Smooth muscle cell (in vitro differentiated cells): ENCODE measurements at regions not wholly inside any gene's neighbourhood (a gene's known extent, or its start where the extent isn't known, plus 50 kb on each side); places are given as distances from the start of the nearest gene placed in this dataset.

Source experiments
- DNase-seq: peaks from one replicate; lab custom pipeline; 2025; ENCODE audit not compliant: unreplicated experiment; lab: John Stamatoyannopoulos, UW
- H2AFZ ChIP-seq: fragments of 200-600 bp; sonication (generic); 2 replicates; pipeline ENCODE4 v1.6.0; 2016; ENCODE audit warnings: antibody characterized with exemption, low read depth, mild to moderate bottlenecking
- H3F3A ChIP-seq: fragments of 200-600 bp; sonication (generic); 2 replicates; pipeline ENCODE4 v1.6.0; 2017; ENCODE audit warnings: antibody characterized with exemption, low read depth
- H3K27ac ChIP-seq: fragments of 200-600 bp; sonication (generic); 2 replicates; pipeline ENCODE4 v1.5.1; 2016; ENCODE audit warnings: low read depth, mild to moderate bottlenecking
- H3K27me3 ChIP-seq: fragments of 200-600 bp; sonication (generic); 2 replicates; pipeline ENCODE4 v1.6.1; 2016; ENCODE audit warnings: low read depth, mild to moderate bottlenecking
- H3K36me3 ChIP-seq: fragments of 200-600 bp; sonication (generic); 2 replicates; pipeline ENCODE4 v1.5.1; 2016; ENCODE audit warnings: low read depth
- H3K4me1 ChIP-seq: fragments of 200-600 bp; sonication (generic); 2 replicates; pipeline ENCODE4 v1.5.1; 2016; ENCODE audit warnings: low read depth
- H3K4me2 ChIP-seq: fragments of 200-600 bp; sonication (generic); 2 replicates; pipeline ENCODE4 v1.6.0; 2016; ENCODE audit warnings: mild to moderate bottlenecking
- H3K4me3 ChIP-seq: fragments of 200-600 bp; sonication (generic); 2 replicates; pipeline ENCODE4 v1.5.1; 2016; ENCODE audit warnings: mild to moderate bottlenecking
- H3K79me2 ChIP-seq: fragments of 200-600 bp; sonication (generic); 2 replicates; pipeline ENCODE4 v1.6.0; 2016; ENCODE audit warnings: low read depth, mild to moderate bottlenecking
- H3K9ac ChIP-seq: fragments of 200-600 bp; sonication (generic); 2 replicates; pipeline ENCODE4 v1.6.0; 2016; ENCODE audit warnings: low read depth
- H3K9me3 ChIP-seq: fragments of 200-600 bp; sonication (generic); replicated peaks from 2 replicates; pipeline ENCODE4 v1.5.1; 2016; ENCODE audit warnings: low read depth
- H4K20me1 ChIP-seq: fragments of 200-600 bp; sonication (generic); 2 replicates; pipeline ENCODE4 v1.6.0; 2016; ENCODE audit warnings: low read depth
- WGBS: methylation state at CpG from one replicate; pipeline ENCODE4 v1.1.7; 2016; ENCODE audit warnings: low lambda C conversion rate; 5-methylcytosine and 5-hydroxymethylcytosine counted together
- TF ChIP-seq, protein P1 (sequence below): fragments of 200-600 bp; sonication (generic); IDR thresholded peaks from 2 replicates; pipeline ENCODE4 v1.5.1; 2017; ENCODE audit warnings: borderline replicate concordance, mild to moderate bottlenecking, antibody characterized with exemption; ENCODE audit not compliant: insufficient read depth, poor library complexity, severe bottlenecking

DNA sequence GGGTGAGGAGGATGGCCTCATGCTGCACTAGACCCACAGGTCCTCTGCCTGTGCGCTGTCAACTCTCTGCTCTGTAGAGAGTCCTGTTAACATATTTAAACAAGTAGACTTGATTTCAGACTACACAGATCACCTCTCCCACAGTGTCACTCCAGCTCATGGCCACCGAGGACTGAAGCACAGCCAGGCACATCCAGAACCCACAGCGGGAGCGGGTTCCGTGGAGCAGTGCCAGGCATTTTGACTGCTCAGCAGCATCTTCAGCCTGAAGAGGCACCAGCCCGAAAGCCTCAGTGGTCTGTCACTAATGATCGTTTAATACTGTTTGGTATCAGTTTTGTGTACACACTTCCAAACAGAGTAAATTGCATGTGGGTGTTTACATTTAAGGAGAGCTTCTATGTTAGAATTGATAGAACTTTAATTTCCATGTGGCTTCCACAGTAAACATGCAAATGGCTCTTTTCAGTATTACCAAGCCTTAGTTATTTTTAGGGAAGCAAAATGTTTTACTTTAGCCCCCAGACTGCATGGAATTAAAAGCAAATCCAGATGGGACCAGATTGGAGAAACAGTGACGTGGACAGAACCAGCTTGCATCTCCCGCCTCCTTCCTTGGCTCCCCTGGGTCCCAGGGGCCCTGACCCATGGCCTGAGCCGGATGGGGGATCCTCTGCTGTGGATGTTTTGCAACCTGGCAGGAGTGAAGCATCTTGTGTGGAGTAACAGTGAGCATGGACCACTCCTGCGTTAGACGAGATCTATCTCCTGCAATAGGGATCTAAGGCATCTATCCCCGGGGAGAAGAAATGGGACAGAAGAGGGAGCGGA lies 196.7 kb upstream of the CDH4 start:
- TF ChIP-seq, protein P1, sequence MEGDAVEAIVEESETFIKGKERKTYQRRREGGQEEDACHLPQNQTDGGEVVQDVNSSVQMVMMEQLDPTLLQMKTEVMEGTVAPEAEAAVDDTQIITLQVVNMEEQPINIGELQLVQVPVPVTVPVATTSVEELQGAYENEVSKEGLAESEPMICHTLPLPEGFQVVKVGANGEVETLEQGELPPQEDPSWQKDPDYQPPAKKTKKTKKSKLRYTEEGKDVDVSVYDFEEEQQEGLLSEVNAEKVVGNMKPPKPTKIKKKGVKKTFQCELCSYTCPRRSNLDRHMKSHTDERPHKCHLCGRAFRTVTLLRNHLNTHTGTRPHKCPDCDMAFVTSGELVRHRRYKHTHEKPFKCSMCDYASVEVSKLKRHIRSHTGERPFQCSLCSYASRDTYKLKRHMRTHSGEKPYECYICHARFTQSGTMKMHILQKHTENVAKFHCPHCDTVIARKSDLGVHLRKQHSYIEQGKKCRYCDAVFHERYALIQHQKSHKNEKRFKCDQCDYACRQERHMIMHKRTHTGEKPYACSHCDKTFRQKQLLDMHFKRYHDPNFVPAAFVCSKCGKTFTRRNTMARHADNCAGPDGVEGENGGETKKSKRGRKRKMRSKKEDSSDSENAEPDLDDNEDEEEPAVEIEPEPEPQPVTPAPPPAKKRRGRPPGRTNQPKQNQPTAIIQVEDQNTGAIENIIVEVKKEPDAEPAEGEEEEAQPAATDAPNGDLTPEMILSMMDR: no peak
- H3K4me2 ChIP-seq: no peak overlapping the region
- no peak overlapping the region for H3K27ac ChIP-seq
- H3K4me1 ChIP-seq: no peaks in the 10 kb centered on the region
- no peaks in the 10 kb centered on the region for H3K9me3 ChIP-seq
- no peaks in the 10 kb centered on the region for H4K20me1 ChIP-seq
- H3K9ac ChIP-seq: no peak overlapping the region
- H3K27me3 ChIP-seq: peaks cover 3% of the 10 kb centered on the region
- no peak overlapping the region for H2AFZ ChIP-seq
- no peak for DNase-seq
- H3K4me3 ChIP-seq: no peak overlapping the region
- no peaks in the 10 kb centered on the region for H3K36me3 ChIP-seq
- 93% methylated on average over 14 of the region's 14 CpGs for WGBS
- H3K79me2 ChIP-seq: no peaks in the 10 kb centered on the region
- H3F3A ChIP-seq: no peaks in the 10 kb centered on the region

DNA sequence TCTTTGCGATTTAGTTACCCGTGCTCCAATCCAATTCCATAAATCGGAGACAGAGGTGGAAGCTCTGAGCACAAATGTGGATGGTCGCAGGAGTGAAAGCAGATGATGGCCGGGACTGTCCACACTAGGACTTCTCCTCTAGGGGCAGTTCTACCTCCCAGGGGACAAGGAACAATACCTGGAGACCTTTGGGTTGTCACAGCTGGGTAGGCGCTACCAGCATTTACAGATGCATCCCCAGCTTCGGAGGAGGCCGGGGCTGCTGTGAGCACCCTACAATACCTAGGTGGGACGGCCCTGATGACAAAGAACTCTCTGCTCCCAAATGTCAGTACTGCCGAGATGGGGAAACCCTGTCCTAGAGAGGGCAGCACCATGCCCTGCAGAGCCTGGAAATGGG lies 195.9 kb upstream of the CDH4 start:
- no peaks in the 10 kb centered on the region for H3K79me2 ChIP-seq
- TF ChIP-seq, protein P1: no peak
- H3K27ac ChIP-seq: no peak overlapping the region
- H2AFZ ChIP-seq: no peak overlapping the region
- H3F3A ChIP-seq: no peaks in the 10 kb centered on the region
- H3K9ac ChIP-seq: no peak overlapping the region
- WGBS: 84% methylated on average over 10 of the region's 10 CpGs
- H3K4me2 ChIP-seq: no peak overlapping the region
- no peak overlapping the region for H3K4me3 ChIP-seq
- no peaks in the 10 kb centered on the region for H3K4me1 ChIP-seq
- no peaks in the 10 kb centered on the region for H3K9me3 ChIP-seq
- no peaks in the 10 kb centered on the region for H4K20me1 ChIP-seq
- H3K36me3 ChIP-seq: no peaks in the 10 kb centered on the region
- H3K27me3 ChIP-seq: peaks cover 3% of the 10 kb centered on the region
- no peak for DNase-seq

DNA sequence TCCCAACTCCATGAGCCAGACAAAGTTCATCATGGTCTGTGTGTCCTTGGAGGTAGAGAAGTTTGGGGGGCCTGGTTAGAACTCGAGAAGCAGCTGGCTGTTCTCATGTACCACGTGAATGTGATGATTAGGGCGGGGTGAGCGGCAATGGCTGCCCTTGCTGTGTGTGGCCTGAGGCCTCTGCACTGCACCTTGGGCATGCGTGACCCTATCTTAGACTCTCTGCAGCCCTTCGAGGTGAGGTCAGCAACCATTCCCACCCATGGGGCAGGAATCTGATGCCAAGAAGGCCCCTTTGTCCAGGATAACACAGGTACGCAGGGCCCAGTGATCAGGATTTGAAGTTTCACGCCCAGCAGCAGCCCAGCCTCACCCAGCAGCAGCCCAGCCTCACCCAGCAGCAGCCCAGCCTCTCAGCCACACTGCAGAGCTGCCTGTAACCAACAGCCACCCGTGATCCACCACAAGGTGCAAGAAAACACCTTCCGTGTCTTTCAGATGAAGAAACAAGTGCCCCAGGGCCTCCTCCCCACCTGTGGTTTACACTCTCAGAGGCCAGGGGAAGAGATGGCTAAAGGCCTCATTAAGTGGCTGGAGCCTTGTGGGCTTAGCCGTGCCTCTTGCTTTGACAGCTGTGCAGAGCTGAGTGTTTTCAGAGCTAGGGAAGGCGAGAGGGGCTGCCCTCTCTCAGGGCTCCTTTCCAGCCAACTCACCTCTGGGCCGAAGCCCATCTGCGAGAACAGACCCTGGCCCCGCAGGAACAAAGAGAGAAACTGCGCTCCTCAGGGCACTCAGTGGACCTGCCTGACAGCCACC lies 195.2 kb upstream of the CDH4 start:
- no peaks in the 10 kb centered on the region for H3F3A ChIP-seq
- H2AFZ ChIP-seq: no peak overlapping the region
- no peaks in the 10 kb centered on the region for H4K20me1 ChIP-seq
- TF ChIP-seq, protein P1: no peak
- WGBS: 83% methylated on average over 16 of the region's 16 CpGs
- no peak overlapping the region for H3K4me3 ChIP-seq
- no peak overlapping the region for H3K4me2 ChIP-seq
- no peak for DNase-seq
- H3K4me1 ChIP-seq: no peaks in the 10 kb centered on the region
- H3K79me2 ChIP-seq: no peaks in the 10 kb centered on the region
- no peak overlapping the region for H3K9ac ChIP-seq
- H3K27me3 ChIP-seq: peaks cover 3% of the 10 kb centered on the region
- H3K27ac ChIP-seq: no peak overlapping the region
- no peaks in the 10 kb centered on the region for H3K36me3 ChIP-seq
- H3K9me3 ChIP-seq: no peaks in the 10 kb centered on the region
